PC-3 (cell line): ENCODE measurements at regions not wholly inside any gene's neighbourhood (a gene's known extent, or its start where the extent isn't known, plus 50 kb on each side); places are given as distances from the start of the nearest gene placed in this dataset.

Experiments
- ATAC-seq: fragments of 200-7000 bp; cut with Tn5 transposase; 2 replicates; pipeline ENCODE4 v1.9.1; 2020; ENCODE audit warnings: mild to moderate bottlenecking, moderate library complexity
- BruUV-seq: library from RNA; stranded (reverse); fragments of 400-500 nt; replicated peaks from 2 replicates; lab custom pipeline; 2021; lab: Mats Ljungman, UMichigan
- CTCF ChIA-PET: fragments of 300-600 bp; sonication (Branson Sonifier 250); formaldehyde crosslinking; loops from one replicate; lab custom pipeline; 2022; ENCODE audit warnings: antibody characterized with exemption; lab: Charles Lee
- POLR2A ChIA-PET: fragments of 300-600 bp; sonication (Branson Sonifier 250); formaldehyde crosslinking; loops from one replicate; lab custom pipeline; 2022; ENCODE audit warnings: antibody characterized with exemption; ENCODE audit not compliant: unreplicated experiment; lab: Charles Lee
- DNase-seq: peaks from one replicate; pipeline ENCODE4 v3.0.0-alpha.2; 2015
- H2AFZ ChIP-seq: fragments of 300-600 bp; sonication (generic); 2 replicates; pipeline ENCODE4 v1.6.0; 2016; ENCODE audit warnings: antibody characterized with exemption, low read length
- H3F3A ChIP-seq: fragments of 300-600 bp; sonication (generic); one replicate; pipeline ENCODE4 v1.6.0; 2017; ENCODE audit warnings: antibody characterized with exemption, low read length, control low read depth, mild to moderate bottlenecking; ENCODE audit not compliant: unreplicated experiment
- H3K27ac ChIP-seq: fragments of 300-600 bp; sonication (generic); 2 replicates; pipeline ENCODE4 v1.5.1; 2016; ENCODE audit warnings: mild to moderate bottlenecking, low read length
- H3K27me3 ChIP-seq: fragments of 300-600 bp; sonication (generic); 2 replicates; pipeline ENCODE4 v1.6.1; 2016; ENCODE audit warnings: low read length, mixed read lengths
- H3K36me3 ChIP-seq: fragments of 300-600 bp; sonication (generic); 2 replicates; pipeline ENCODE4 v1.6.1; 2016; ENCODE audit warnings: low read depth, mixed run types, low read length, mixed read lengths
- H3K4me1 ChIP-seq: fragments of 300-600 bp; sonication (generic); 2 replicates; pipeline ENCODE4 v1.5.1; 2016; ENCODE audit warnings: low read length; ENCODE audit not compliant: insufficient read depth
- H3K4me2 ChIP-seq: fragments of 300-600 bp; sonication (generic); 2 replicates; pipeline ENCODE4 v1.6.0; 2016; ENCODE audit warnings: low read length
- H3K4me3 ChIP-seq: fragments of 300-600 bp; sonication (generic); 2 replicates; pipeline ENCODE4 v1.5.1; 2016; ENCODE audit warnings: mild to moderate bottlenecking, low read length, mixed read lengths
- H3K79me2 ChIP-seq: fragments of 300-600 bp; sonication (generic); 2 replicates; pipeline ENCODE4 v1.6.1; 2017; ENCODE audit warnings: low read length, mixed read lengths
- H3K9ac ChIP-seq: fragments of 300-600 bp; sonication (generic); 2 replicates; pipeline ENCODE4 v1.6.0; 2016; ENCODE audit warnings: mild to moderate bottlenecking, low read length
- H3K9me2 ChIP-seq: fragments of 300-600 bp; sonication (generic); replicated peaks from 2 replicates; pipeline ENCODE4 v1.6.1; 2016; ENCODE audit warnings: mixed run types, low read length, mixed read lengths
- H3K9me3 ChIP-seq: fragments of 300-600 bp; sonication (generic); 2 replicates; pipeline ENCODE4 v1.6.1; 2016; ENCODE audit warnings: low read length, mixed read lengths
- H4K20me1 ChIP-seq: fragments of 300-600 bp; sonication (generic); 2 replicates; pipeline ENCODE4 v1.6.1; 2016; ENCODE audit warnings: low read length, mixed read lengths
- CTCF ChIP-seq: fragments of 300-600 bp; sonication (generic); conservative IDR thresholded peaks from 2 replicates; pipeline ENCODE4 v1.5.1; 2017; ENCODE audit warnings: antibody characterized with exemption, low read depth, mild to moderate bottlenecking, low read length
- EZH2 ChIP-seq: fragments of 300-600 bp; sonication (generic); IDR thresholded peaks from one replicate; pipeline ENCODE4 v1.6.1; 2017; ENCODE audit warnings: antibody characterized with exemption, mild to moderate bottlenecking, low read length; ENCODE audit not compliant: unreplicated experiment
- EZH2phosphoT487 ChIP-seq: fragments of 300-600 bp; sonication (generic); IDR thresholded peaks from 2 replicates; pipeline ENCODE4 v1.6.1; 2018; ENCODE audit warnings: mild to moderate bottlenecking, antibody characterized with exemption, low read length, borderline replicate concordance
- intact Hi-C: fragments of 100-400 bp; cut with micrococcal nuclease; formaldehyde crosslinking; loops from 2 replicates; pipeline ENCODE4 v1.9.0; 2023

- H3K9me2 ChIP-seq = no peaks in the 10 kb centered on the region
- ATAC-seq (no peak), DNase-seq (no peak)
- no peaks in the 10 kb centered on the region for H3F3A ChIP-seq
- ChIA-PET POLR2A (no interaction called here), CTCF (no interaction called here)
- no TSS peak for BruUV-seq
- no peaks in the 10 kb centered on the region for H3K79me2 ChIP-seq
- H3K4me1 ChIP-seq = no peaks in the 10 kb centered on the region
- intact Hi-C loops = no loop called here
- H3K27me3 ChIP-seq = no peaks in the 10 kb centered on the region
- H3K9me3 ChIP-seq = no peaks in the 10 kb centered on the region
- H3K27ac ChIP-seq = no peak overlapping the region
- no peaks in the 10 kb centered on the region for H3K36me3 ChIP-seq
- no peak overlapping the region for H3K4me2 ChIP-seq
- H3K9ac ChIP-seq = no peak overlapping the region
- TF ChIP-seq CTCF (no peak), EZH2phosphoT487 (no peak), EZH2 (no peak)
- no peak overlapping the region for H3K4me3 ChIP-seq
- H4K20me1 ChIP-seq = no peaks in the 10 kb centered on the region
- H2AFZ ChIP-seq = no peak overlapping the region
Measured at GRCh38 chr5:4144411-4145007, 548.9 kb downstream of the IRX1 start.

GRCh38 chr5:4145511-4145910 is 549.9 kb downstream of the IRX1 start:
- no peak overlapping the region for H3K9ac ChIP-seq
- no peaks in the 10 kb centered on the region for H3K27me3 ChIP-seq
- POLR2A ChIA-PET = no interaction called here
- H3K27ac ChIP-seq = no peak overlapping the region
- no peak overlapping the region for H3K4me2 ChIP-seq
- no peak for TF ChIP-seq EZH2phosphoT487
- no peak for TF ChIP-seq CTCF
- no peak for TF ChIP-seq EZH2
- H3F3A ChIP-seq = no peaks in the 10 kb centered on the region
- no peaks in the 10 kb centered on the region for H3K9me2 ChIP-seq
- ATAC-seq (no peak), DNase-seq (no peak)
- H2AFZ ChIP-seq = no peak overlapping the region
- no peak overlapping the region for H3K4me3 ChIP-seq
- no peaks in the 10 kb centered on the region for H4K20me1 ChIP-seq
- H3K4me1 ChIP-seq = no peaks in the 10 kb centered on the region
- intact Hi-C loops = no loop called here
- CTCF ChIA-PET = no interaction called here
- no peaks in the 10 kb centered on the region for H3K36me3 ChIP-seq
- no peaks in the 10 kb centered on the region for H3K79me2 ChIP-seq
- H3K9me3 ChIP-seq = no peaks in the 10 kb centered on the region
- no TSS peak for BruUV-seq

- H3K4me1 ChIP-seq = no peaks in the 10 kb centered on the region
Measured at GRCh38 chr5:4148009-4148408, 552.4 kb downstream of the IRX1 start.

More at GRCh38 chr5:4148009-4148408, 552.4 kb downstream of the IRX1 start:
- H3K9me2 ChIP-seq = no peaks in the 10 kb centered on the region
- no peak for DNase-seq
- no peak overlapping the region for H3K4me3 ChIP-seq
- no TSS peak for BruUV-seq
- H3F3A ChIP-seq = no peaks in the 10 kb centered on the region
- H2AFZ ChIP-seq = no peak overlapping the region
- intact Hi-C loops = no loop called here
- no peak overlapping the region for H3K9ac ChIP-seq
- H3K36me3 ChIP-seq = no peaks in the 10 kb centered on the region
- H3K27me3 ChIP-seq = no peaks in the 10 kb centered on the region
- no peak for ATAC-seq
- ChIA-PET CTCF (no interaction called here), POLR2A (no interaction called here)
- TF ChIP-seq EZH2phosphoT487 = no peak
- no peak for TF ChIP-seq CTCF
- TF ChIP-seq EZH2 = no peak
- no peaks in the 10 kb centered on the region for H4K20me1 ChIP-seq
- H3K27ac ChIP-seq = no peak overlapping the region
- no peak overlapping the region for H3K4me2 ChIP-seq
- H3K9me3 ChIP-seq = no peaks in the 10 kb centered on the region
- no peaks in the 10 kb centered on the region for H3K79me2 ChIP-seq
